HAP-1 (cell line): ENCODE measurements at regions not wholly inside any gene's neighbourhood (a gene's known extent, or its start where the extent isn't known, plus 50 kb on each side); places are given as distances from the start of the nearest gene placed in this dataset.
A peak's percentile ranks its signal among the peaks of the same experiment; 100 is the strongest.

Experiments
- DNase-seq, 2 experiments: peaks; one replicate each; pipeline ENCODE4 v3.0.0-alpha.2; 2016 to 2020; ENCODE audit warnings: low spot score in 2 of 2
- H3K27me3 ChIP-seq: fragments of 250-450 bp; sonication (Bioruptor Pico); 2 replicates; pipeline ENCODE4 v1.5.1; 2020; ENCODE audit warnings: low read depth, mild to moderate bottlenecking, moderate library complexity
- H3K36me3 ChIP-seq: fragments of 250-450 bp; sonication (Bioruptor Pico); replicated peaks from 2 replicates; pipeline ENCODE4 v1.5.1; 2020; ENCODE audit warnings: mild to moderate bottlenecking
- H3K4me1 ChIP-seq: fragments of 250-450 bp; sonication (Bioruptor Pico); 2 replicates; pipeline ENCODE4 v1.5.1; 2020; ENCODE audit warnings: mild to moderate bottlenecking
- H3K4me3 ChIP-seq: fragments of 250-450 bp; sonication (Bioruptor Pico); 2 replicates; pipeline ENCODE4 v1.5.1; 2020; ENCODE audit warnings: mild to moderate bottlenecking, moderate library complexity
- H3K9me3 ChIP-seq: fragments of 250-450 bp; sonication (Bioruptor Pico); 2 replicates; pipeline ENCODE4 v1.5.1; 2020; ENCODE audit warnings: mild to moderate bottlenecking, moderate library complexity
- in situ Hi-C: fragments of 300-500 bp; cut with MboI; formaldehyde crosslinking; loops from 3 replicates; pipeline ENCODE4 v1.14.3; 2020; ENCODE audit warnings: low sequenced_read_pairs, inconsistent platforms, mixed read lengths

- no peaks in the 10 kb centered on the region for H3K9me3 ChIP-seq
- no peak overlapping the region for H3K4me3 ChIP-seq
- in situ Hi-C loops, result no loop called here
- peaks cover 13% of the 10 kb centered on the region for H3K4me1 ChIP-seq
- H3K36me3 ChIP-seq, result no peaks in the 10 kb centered on the region; the same call in 1 of the 2 replicates
- no peak for DNase-seq
- H3K27me3 ChIP-seq, result no peaks in the 10 kb centered on the region
These were observed 110.6 kb upstream of the FER start for GRCh38 chr5:108637134-108637533.

GRCh38 chr5:108636135-108636853, 111.4 kb upstream of the FER start:
- Histone ChIP-seq H3K36me3 (no peaks in the 10 kb centered on the region; the same call in 1 of the 2 replicates), H3K4me1 (peaks cover 8% of the 10 kb centered on the region; the same call in 1 of the 2 replicates), H3K27me3 (no peaks in the 10 kb centered on the region), H3K9me3 (no peaks in the 10 kb centered on the region), H3K4me3 (no peak overlapping the region)
- in situ Hi-C loops, result no loop called here
- no peak for DNase-seq

GRCh38 chr5:108634617-108635288, 112.9 kb upstream of the FER start:
- H3K9me3 ChIP-seq, result no peaks in the 10 kb centered on the region
- DNase-seq, result no peak
- H3K27me3 ChIP-seq, result no peaks in the 10 kb centered on the region
- no peaks in the 10 kb centered on the region; the same call in 1 of the 2 replicates for H3K36me3 ChIP-seq
- H3K4me1 ChIP-seq, result peaks cover 11% of the 10 kb centered on the region
- in situ Hi-C loops, result no loop called here
- H3K4me3 ChIP-seq, result no peak overlapping the region

GRCh38 chr5:108634010-108634616, 113.6 kb upstream of the FER start:
- no peak overlapping the region for H3K4me3 ChIP-seq
- H3K27me3 ChIP-seq, result no peaks in the 10 kb centered on the region
- in situ Hi-C loops, result no loop called here
- no peak for DNase-seq
- peaks cover 11% of the 10 kb centered on the region for H3K4me1 ChIP-seq
- no peaks in the 10 kb centered on the region; the same call in 1 of the 2 replicates for H3K36me3 ChIP-seq
- no peaks in the 10 kb centered on the region for H3K9me3 ChIP-seq

- in situ Hi-C loops, result no loop called here
- H3K4me3 ChIP-seq, result no peak overlapping the region
- no peak for DNase-seq
- peaks cover 3% of the 10 kb centered on the region for H3K4me1 ChIP-seq
- H3K9me3 ChIP-seq, result no peaks in the 10 kb centered on the region
- H3K36me3 ChIP-seq, result no peaks in the 10 kb centered on the region
- no peaks in the 10 kb centered on the region for H3K27me3 ChIP-seq
These were observed 117.7 kb upstream of the FER start for GRCh38 chr5:108629779-108630528.

GRCh38 chr5:108625654-108626053, 122.0 kb upstream of the FER start:
- Histone ChIP-seq H3K4me1 (peaks cover 11% of the 10 kb centered on the region), H3K4me3 (no peak overlapping the region), H3K27me3 (no peaks in the 10 kb centered on the region), H3K9me3 (no peaks in the 10 kb centered on the region), H3K36me3 (no peaks in the 10 kb centered on the region)
- in situ Hi-C loops, result no loop called here
- no peak for DNase-seq

GRCh38 chr5:108623826-108624225, 123.9 kb upstream of the FER start:
- Histone ChIP-seq H3K9me3 (no peaks in the 10 kb centered on the region), H3K4me1 (peaks cover 18% of the 10 kb centered on the region), H3K36me3 (no peaks in the 10 kb centered on the region), H3K27me3 (no peaks in the 10 kb centered on the region), H3K4me3 (no peak overlapping the region)
- no peak for DNase-seq
- in situ Hi-C loops, result no loop called here

- peaks cover 36% of the 10 kb centered on the region for H3K4me1 ChIP-seq
- DNase-seq, result no peak
- no peaks in the 10 kb centered on the region for H3K27me3 ChIP-seq
- no peaks in the 10 kb centered on the region for H3K9me3 ChIP-seq
- in situ Hi-C loops, result no loop called here
- H3K4me3 ChIP-seq, result no peak overlapping the region
- no peaks in the 10 kb centered on the region for H3K36me3 ChIP-seq
These were observed 127.2 kb upstream of the FER start for GRCh38 chr5:108620516-108620915.

GRCh38 chr5:108619815-108620214, 127.9 kb upstream of the FER start:
- no peaks in the 10 kb centered on the region for H3K36me3 ChIP-seq
- H3K9me3 ChIP-seq, result no peaks in the 10 kb centered on the region
- peaks cover 36% of the 10 kb centered on the region for H3K4me1 ChIP-seq
- H3K27me3 ChIP-seq, result no peaks in the 10 kb centered on the region
- no peak for DNase-seq
- no peak overlapping the region for H3K4me3 ChIP-seq
- in situ Hi-C loops, result no loop called here

GRCh38 chr5:108617467-108618435, 129.9 kb upstream of the FER start:
- DNase-seq, result peak; percentile 85 to 94
- Histone ChIP-seq H3K4me3 (no peak overlapping the region), H3K27me3 (no peaks in the 10 kb centered on the region), H3K9me3 (no peaks in the 10 kb centered on the region), H3K36me3 (no peaks in the 10 kb centered on the region), H3K4me1 (peaks cover 36% of the 10 kb centered on the region)
- in situ Hi-C loops, result no loop called here

- Histone ChIP-seq H3K4me1 (peaks cover 21% of the 10 kb centered on the region), H3K27me3 (no peaks in the 10 kb centered on the region), H3K9me3 (0 out of 2 replicates have a peak, but pooled peaks cover 9% of the 10 kb centered on the region), H3K36me3 (no peaks in the 10 kb centered on the region), H3K4me3 (no peak overlapping the region)
- in situ Hi-C loops, result no loop called here
- no peak for DNase-seq
These were observed 132.5 kb upstream of the FER start for GRCh38 chr5:108615216-108615615.

GRCh38 chr5:108607421-108607820, 140.3 kb upstream of the FER start:
- in situ Hi-C loops, result no loop called here
- no peak for DNase-seq
- Histone ChIP-seq H3K36me3 (no peaks in the 10 kb centered on the region), H3K27me3 (no peaks in the 10 kb centered on the region), H3K9me3 (0 out of 2 replicates have a peak, but pooled peaks cover 6% of the 10 kb centered on the region), H3K4me3 (no peak overlapping the region), H3K4me1 (peaks cover 10% of the 10 kb centered on the region)

GRCh38 chr5:108606185-108606584, 141.5 kb upstream of the FER start:
- DNase-seq, result no peak
- Histone ChIP-seq H3K27me3 (no peaks in the 10 kb centered on the region), H3K4me3 (no peak overlapping the region), H3K9me3 (no peaks in the 10 kb centered on the region), H3K4me1 (peaks cover 10% of the 10 kb centered on the region), H3K36me3 (no peaks in the 10 kb centered on the region)
- in situ Hi-C loops, result no loop called here
